ENCODE measurements at regions not wholly inside any gene's neighbourhood (a gene's known extent, or its start where the extent isn't known, plus 50 kb on each side); places are given as distances from the start of the nearest gene placed in this dataset.

DNA sequence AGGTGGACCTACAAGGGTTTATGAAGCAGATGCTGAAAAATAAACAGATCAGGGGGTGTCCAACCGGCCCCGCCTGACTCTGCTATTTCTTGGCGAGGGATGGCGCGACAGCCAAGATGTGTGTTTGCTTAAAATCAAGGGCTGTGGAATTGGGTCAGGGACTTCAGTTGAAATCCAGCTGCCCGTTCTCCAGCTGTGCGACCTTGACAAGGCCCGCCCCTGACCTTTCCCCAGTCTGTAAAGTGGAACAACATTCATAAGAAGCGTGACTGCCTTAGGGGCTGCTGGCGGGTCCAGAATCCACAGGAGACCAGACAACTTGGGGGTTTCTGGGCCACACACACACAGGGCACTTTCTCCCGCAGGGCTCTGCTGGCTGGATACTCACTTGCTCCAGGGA is 517.5 kb downstream of the PREX1 start:
- TF ChIP-seq POLR2AphosphoS5 (IDR thresholded peaks at IDR 0.05; ENCODE audit: low read length): no peak
- TF ChIP-seq SMARCA5 (IDR thresholded peaks at IDR 0.05): no peak
- TF ChIP-seq, protein P1, sequence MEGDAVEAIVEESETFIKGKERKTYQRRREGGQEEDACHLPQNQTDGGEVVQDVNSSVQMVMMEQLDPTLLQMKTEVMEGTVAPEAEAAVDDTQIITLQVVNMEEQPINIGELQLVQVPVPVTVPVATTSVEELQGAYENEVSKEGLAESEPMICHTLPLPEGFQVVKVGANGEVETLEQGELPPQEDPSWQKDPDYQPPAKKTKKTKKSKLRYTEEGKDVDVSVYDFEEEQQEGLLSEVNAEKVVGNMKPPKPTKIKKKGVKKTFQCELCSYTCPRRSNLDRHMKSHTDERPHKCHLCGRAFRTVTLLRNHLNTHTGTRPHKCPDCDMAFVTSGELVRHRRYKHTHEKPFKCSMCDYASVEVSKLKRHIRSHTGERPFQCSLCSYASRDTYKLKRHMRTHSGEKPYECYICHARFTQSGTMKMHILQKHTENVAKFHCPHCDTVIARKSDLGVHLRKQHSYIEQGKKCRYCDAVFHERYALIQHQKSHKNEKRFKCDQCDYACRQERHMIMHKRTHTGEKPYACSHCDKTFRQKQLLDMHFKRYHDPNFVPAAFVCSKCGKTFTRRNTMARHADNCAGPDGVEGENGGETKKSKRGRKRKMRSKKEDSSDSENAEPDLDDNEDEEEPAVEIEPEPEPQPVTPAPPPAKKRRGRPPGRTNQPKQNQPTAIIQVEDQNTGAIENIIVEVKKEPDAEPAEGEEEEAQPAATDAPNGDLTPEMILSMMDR (IDR thresholded peaks at IDR 0.05 in 2 of 3, conservative IDR thresholded peaks at IDR 0.05 in 1 of 3; ENCODE audit: control insufficient read depth in 2 of 3, extremely low read depth in 1 of 3, insufficient read depth in 1 of 3, low read depth in 3 of 3, low read length in 3 of 3): no peak
- TF ChIP-seq HCFC1 (IDR thresholded peaks at IDR 0.05; ENCODE audit: low read length): no peak
- TF ChIP-seq POLR2AphosphoS2 (IDR thresholded peaks at IDR 0.05; ENCODE audit: low read depth, low read length): no peak
- TF ChIP-seq POLR2A (IDR thresholded peaks at IDR 0.05; ENCODE audit: low read depth, low read length): no peak
- no peak for TF ChIP-seq RBBP5 (conservative IDR thresholded peaks at IDR 0.05)
- TF ChIP-seq, protein P2, sequence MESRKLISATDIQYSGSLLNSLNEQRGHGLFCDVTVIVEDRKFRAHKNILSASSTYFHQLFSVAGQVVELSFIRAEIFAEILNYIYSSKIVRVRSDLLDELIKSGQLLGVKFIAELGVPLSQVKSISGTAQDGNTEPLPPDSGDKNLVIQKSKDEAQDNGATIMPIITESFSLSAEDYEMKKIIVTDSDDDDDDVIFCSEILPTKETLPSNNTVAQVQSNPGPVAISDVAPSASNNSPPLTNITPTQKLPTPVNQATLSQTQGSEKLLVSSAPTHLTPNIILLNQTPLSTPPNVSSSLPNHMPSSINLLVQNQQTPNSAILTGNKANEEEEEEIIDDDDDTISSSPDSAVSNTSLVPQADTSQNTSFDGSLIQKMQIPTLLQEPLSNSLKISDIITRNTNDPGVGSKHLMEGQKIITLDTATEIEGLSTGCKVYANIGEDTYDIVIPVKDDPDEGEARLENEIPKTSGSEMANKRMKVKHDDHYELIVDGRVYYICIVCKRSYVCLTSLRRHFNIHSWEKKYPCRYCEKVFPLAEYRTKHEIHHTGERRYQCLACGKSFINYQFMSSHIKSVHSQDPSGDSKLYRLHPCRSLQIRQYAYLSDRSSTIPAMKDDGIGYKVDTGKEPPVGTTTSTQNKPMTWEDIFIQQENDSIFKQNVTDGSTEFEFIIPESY (IDR thresholded peaks at IDR 0.05): no peak
- no peak for TF ChIP-seq GABPA (IDR thresholded peaks at IDR 0.05; ENCODE audit: low read depth)
- TF ChIP-seq ZNF24 (IDR thresholded peaks at IDR 0.05): no peak
- TF ChIP-seq IRF4 (IDR thresholded peaks at IDR 0.05; ENCODE audit: low read depth, low read length): no peak
- TF ChIP-seq CBX5 (IDR thresholded peaks at IDR 0.05; ENCODE audit: low read depth): no peak
- TF ChIP-seq MYB (IDR thresholded peaks at IDR 0.05; ENCODE audit: borderline replicate concordance, low read depth, low read length): no peak
